K562 (cell line): ENCODE measurements at regions not wholly inside any gene's neighbourhood (a gene's known extent, or its start where the extent isn't known, plus 50 kb on each side); places are given as distances from the start of the nearest gene placed in this dataset.

Experiments
- ATAC-seq: fragments of 200-7000 bp; cut with Tn5 transposase; 3 replicates; pipeline ENCODE4 v1.9.1; 2020; ENCODE audit warnings: moderate library complexity
- BruUV-seq: library from RNA; stranded (reverse); fragments of 400-500 nt; replicated peaks from 2 replicates; lab custom pipeline; 2021; lab: Mats Ljungman, UMichigan
- CTCF ChIA-PET: fragments of 300-600 bp; formaldehyde crosslinking; extraction: SDS; loops from one replicate; lab custom pipeline; 2021; ENCODE audit warnings: low intra/inter-chr PET ratio; lab: Yijun Ruan, JAX
- POLR2A ChIA-PET: fragments of 300-600, 350-650 bp; sonication (Branson Sonifier 250); formaldehyde crosslinking; extraction: SDS; loops from one replicate; lab custom pipeline; 2021; ENCODE audit warnings: antibody characterized with exemption, inconsistent platforms; lab: Yijun Ruan, JAX
- DNase-seq, 4 experiments: peaks; one replicate each; pipeline versions ENCODE4 v3.0.0 to v3.0.0-alpha.2; 2011 to 2018; ENCODE audit warnings: low spot score in 3 of 4, mixed read lengths in 3 of 4; ENCODE audit errors: extremely low read depth in 1 of 4
- FAIRE-seq: peaks from 2 replicates; lab custom pipeline; 2011; peaks lifted over from hg19 to GRCh38; lab: Jason Lieb, UNC
- H2AFZ ChIP-seq: 2 replicates; pipeline ENCODE4 v1.6.0; 2011; ENCODE audit warnings: low read depth, low read length, control low read depth, inconsistent platforms
- H3K27ac ChIP-seq: fragments of 200-600 bp; 3 replicates; pipeline ENCODE4 v1.8.0; 2011; ENCODE audit warnings: low read depth, mild to moderate bottlenecking, control low read depth, inconsistent platforms, low read length, moderate library complexity, mixed read lengths; ENCODE audit errors: extremely low read depth
- H3K27me3 ChIP-seq, 2 experiments: fragments of 300-600 bp in 1 of 2; 2 replicates in 1 of 2; 3 replicates in 1 of 2; pipeline versions ENCODE4 v1.6.0 to v1.8.0; 2011; ENCODE audit warnings: inconsistent platforms in 2 of 2, low read length in 2 of 2, mild to moderate bottlenecking in 1 of 2, mixed read lengths in 1 of 2, moderate library complexity in 1 of 2; ENCODE audit not compliant: control insufficient read depth in 2 of 2, insufficient read depth in 2 of 2
- H3K36me3 ChIP-seq: fragments of 300-600 bp; 3 replicates; pipeline ENCODE4 v1.8.0; 2011; ENCODE audit warnings: mild to moderate bottlenecking, low read length, inconsistent platforms; ENCODE audit not compliant: control insufficient read depth, insufficient read depth
- H3K4me1 ChIP-seq, 2 experiments: fragments of 200-600 bp in 1 of 2; replicated peaks in 1 of 2; 2 replicates in 1 of 2; 3 replicates in 1 of 2; pipeline versions ENCODE4 v1.5.1 to v1.8.0; 2011; ENCODE audit warnings: inconsistent platforms in 2 of 2, low read length in 2 of 2, mild to moderate bottlenecking in 1 of 2, mixed read lengths in 1 of 2, moderate library complexity in 1 of 2; ENCODE audit not compliant: control insufficient read depth in 2 of 2, insufficient read depth in 2 of 2
- H3K4me2 ChIP-seq: 2 replicates; pipeline ENCODE4 v1.6.1; 2011; ENCODE audit warnings: low read length, control low read depth, inconsistent platforms, mixed read lengths; ENCODE audit not compliant: insufficient read depth
- H3K4me3 ChIP-seq: fragments of 200-600 bp; sonication (generic), shearing (Covaris generic); 2 replicates; pipeline ENCODE4 v1.5.1; 2016; ENCODE audit warnings: control low read depth, inconsistent platforms
- H3K79me2 ChIP-seq: fragments of 200-600 bp; 3 replicates; pipeline ENCODE4 v1.8.0; 2011; ENCODE audit warnings: low read length, inconsistent platforms; ENCODE audit not compliant: control insufficient read depth, insufficient read depth
- H3K9ac ChIP-seq, 2 experiments: 2 replicates each; pipeline versions ENCODE4 v1.6.0 to v1.6.1; 2011; ENCODE audit warnings: low read depth in 2 of 2, low read length in 2 of 2, control low read depth in 1 of 2, inconsistent platforms in 1 of 2, mild to moderate bottlenecking in 1 of 2, mixed read lengths in 1 of 2; ENCODE audit not compliant: insufficient read depth in 1 of 2
- H3K9me1 ChIP-seq: one replicate; pipeline ENCODE4 v1.6.0; 2011; ENCODE audit warnings: inconsistent platforms, mild to moderate bottlenecking, low read length, moderate library complexity; ENCODE audit not compliant: control insufficient read depth, insufficient read depth
- H3K9me3 ChIP-seq: replicated peaks from 2 replicates; pipeline ENCODE4 v1.5.1; 2011; ENCODE audit warnings: low read depth, low read length, inconsistent platforms; ENCODE audit not compliant: control insufficient read depth, insufficient read depth
- H4K20me1 ChIP-seq: replicated peaks from 2 replicates; pipeline ENCODE4 v1.6.1; 2011; ENCODE audit warnings: low read length, inconsistent platforms, mixed read lengths; ENCODE audit not compliant: control insufficient read depth, insufficient read depth
- CEBPG ChIP-seq, 3 experiments: fragments of 200-800 bp in 1 of 3; sonication (Bioruptor generic) in 1 of 3; sonication (generic) in 1 of 3; formaldehyde crosslinking in 1 of 3; IDR thresholded peaks in 2 of 3; conservative IDR thresholded peaks in 1 of 3; 2 replicates each; pipeline versions ENCODE4 v1.6.1 to v1.8.0; 2016 to 2022; ENCODE audit warnings: missing compliant biosample characterization in 2 of 3, missing genetic modification characterization in 2 of 3, mild to moderate bottlenecking in 1 of 3, missing genetic modification reagents in 1 of 3
- ZNF668 ChIP-seq: fragments of 250-450 bp; sonication (Bioruptor Pico); IDR thresholded peaks from 2 replicates; pipeline ENCODE4 v1.8.0; 2022; ENCODE audit warnings: mild to moderate bottlenecking, inconsistent platforms
- WGBS: fragments of 100-300 bp; shearing (Covaris generic); methylation state at CpG from one replicate; pipeline ENCODE4 v1.1.6; 2016; ENCODE audit warnings: low coverage, mixed read lengths; ENCODE audit not compliant: insufficient coverage; ENCODE audit errors: missing lambda C conversion rate; 5-methylcytosine and 5-hydroxymethylcytosine counted together
- in situ Hi-C: fragments of 300-500 bp; cut with MboI; formaldehyde crosslinking; loops from 4 replicates; pipeline ENCODE4 v1.15.0; 2018; ENCODE audit warnings: inconsistent platforms, mixed read lengths
- intact Hi-C: fragments of 100-400 bp; cut with micrococcal nuclease; formaldehyde crosslinking; loops from 2 replicates; pipeline ENCODE4 v1.14.2; 2022

- DNase-seq (no peak), ATAC-seq (peak; percentile 24; the same call in 2 of the 3 replicates), FAIRE-seq (no peak)
- Histone ChIP-seq H4K20me1 (no peaks in the 10 kb centered on the region), H3K27ac (no peak overlapping the region), H3K9me1 (no peaks in the 10 kb centered on the region), H3K36me3 (no peaks in the 10 kb centered on the region), H3K9me3 (no peaks in the 10 kb centered on the region), H3K4me2 (no peak overlapping the region), H3K4me1 (no peaks in the 10 kb centered on the region; a peak in 1 of 5 replicates), H3K79me2 (no peaks in the 10 kb centered on the region), H3K4me3 (no peak overlapping the region), H2AFZ (no peak overlapping the region), H3K9ac (peak overlapping the region in 1 of 2 experiments; percentile 58; a peak in 1 of 4 replicates), H3K27me3 (no peaks in the 10 kb centered on the region)
- intact Hi-C loops: loop anchor here (5.0 to 10.0 kb wide), 2 partner anchors 77 to 235 kb away; partner anchors contain the start of genes CEP95, DDX5 and SMURF2
- no TSS peak for BruUV-seq
- WGBS: 14% methylated on average over 9 of the region's 9 CpGs
- ChIA-PET CTCF (no interaction called here), POLR2A (interaction anchor here (0.6 to 1.3 kb wide), 7 partner anchors 13 to 1958 kb away, joined by 3 to 5 read pairs (median 3); partner anchors contain the start of gene DDX5)
- in situ Hi-C loops: no loop called here
- TF ChIP-seq ZNF668 (CRISPR knock-in tag): no peak
- no peak for TF ChIP-seq CEBPG (CRISPR knock-in tag; IDR thresholded peaks at IDR 0.05)
- TF ChIP-seq CEBPG (tag; conservative IDR thresholded peaks at IDR 0.05 in 1 of 2, IDR thresholded peaks at IDR 0.05 in 1 of 2): 0 out of 4 replicates have a peak, but pooled peaks of 1 of the 2 experiments have one; percentile 12
Measured at GRCh38 chr17:64739316-64740058, 77.4 kb upstream of the SMURF2 start.
